Gastroesophageal sphincter (tissue), 3 donors: ENCODE measurements at regions not wholly inside any gene's neighbourhood (a gene's known extent, or its start where the extent isn't known, plus 50 kb on each side); places are given as distances from the start of the nearest gene placed in this dataset.
"Not testable (repeated sequence)": the region's sequence is repeated elsewhere in the genome, so short reads cannot be mapped to it uniquely, and the experiment has no call there.

Experiments
- CTCF ChIP-seq, 4 experiments: fragments of 200-600 bp in 2 of 4; fragments of 450-650 bp in 2 of 4; sonication (generic) in 1 of 4; IDR thresholded peaks; one replicate each; pipeline ENCODE4 v1.5.1; 2017 to 2019; ENCODE audit warnings: antibody characterized with exemption in 4 of 4, mild to moderate bottlenecking in 2 of 4, moderate library complexity in 2 of 4
- EP300 ChIP-seq: sonication (generic); formaldehyde crosslinking; IDR thresholded peaks from one replicate; pipeline ENCODE4 v1.6.1; 2017; ENCODE audit warnings: antibody characterized with exemption, mild to moderate bottlenecking
- POLR2A ChIP-seq, 2 donors: fragments of 450-650 bp; IDR thresholded peaks; one replicate each; pipeline ENCODE4 v1.6.1; 2017; ENCODE audit warnings: antibody characterized with exemption in 2 of 2, mild to moderate bottlenecking in 2 of 2, moderate library complexity in 1 of 2
- POLR2AphosphoS5 ChIP-seq: sonication (generic); formaldehyde crosslinking; IDR thresholded peaks from one replicate; pipeline ENCODE4 v1.6.1; 2017; ENCODE audit warnings: antibody characterized with exemption

- not testable (repeated sequence) for TF ChIP-seq CTCF (IDR thresholded peaks at IDR 0.05); POLR2AphosphoS5; EP300; POLR2A (IDR thresholded peaks at IDR 0.05)
Measured at GRCh38 chrX:3531435-3531834, 182.0 kb downstream of the PRKX start.
